ENCODE measurements at regions not wholly inside any gene's neighbourhood (a gene's known extent, or its start where the extent isn't known, plus 50 kb on each side); places are given as distances from the start of the nearest gene placed in this dataset.

DNA sequence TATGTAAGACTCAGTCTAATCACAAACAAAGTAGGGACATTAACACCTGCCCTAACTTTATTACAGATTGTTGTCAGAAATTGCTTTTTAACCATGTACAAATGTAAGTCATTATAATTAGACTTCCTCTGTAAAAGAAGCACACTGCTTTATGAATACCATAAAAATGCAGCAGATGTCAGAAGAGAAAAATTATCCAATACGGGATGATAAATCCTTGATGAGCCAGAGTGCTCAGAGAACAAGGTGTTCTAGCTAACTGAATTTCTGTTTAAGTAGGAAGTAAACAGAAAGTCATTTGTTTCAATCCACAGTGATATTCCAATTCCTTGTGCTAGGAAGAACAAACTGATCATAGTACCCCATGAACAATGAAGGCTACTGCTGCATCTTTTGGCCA is 54.6 kb upstream of the BMPER start:
- DNase-seq (ENCODE audit: low read depth, low spot score) = no peak

DNA sequence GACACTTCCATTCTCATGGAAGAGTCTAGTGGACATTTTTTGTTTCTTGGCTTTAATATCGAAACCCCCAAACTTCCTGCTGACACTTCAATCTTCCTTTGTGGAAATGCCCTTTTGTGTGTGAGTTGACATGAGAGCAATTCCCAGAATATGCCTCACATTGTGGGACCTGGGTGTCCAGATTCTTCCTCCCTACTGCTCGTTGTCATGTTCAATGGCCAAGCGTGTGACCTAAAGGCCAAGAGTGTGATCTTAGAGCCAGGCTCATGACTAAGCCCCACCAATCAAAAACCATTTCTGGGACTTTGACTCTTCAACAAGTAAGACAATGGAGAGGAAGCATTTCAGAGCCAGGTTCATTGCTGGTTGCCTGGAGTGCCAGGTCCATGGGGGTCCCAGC is 52.5 kb upstream of the BMPER start:
- no peak for DNase-seq (ENCODE audit: low read depth, low spot score)

DNA sequence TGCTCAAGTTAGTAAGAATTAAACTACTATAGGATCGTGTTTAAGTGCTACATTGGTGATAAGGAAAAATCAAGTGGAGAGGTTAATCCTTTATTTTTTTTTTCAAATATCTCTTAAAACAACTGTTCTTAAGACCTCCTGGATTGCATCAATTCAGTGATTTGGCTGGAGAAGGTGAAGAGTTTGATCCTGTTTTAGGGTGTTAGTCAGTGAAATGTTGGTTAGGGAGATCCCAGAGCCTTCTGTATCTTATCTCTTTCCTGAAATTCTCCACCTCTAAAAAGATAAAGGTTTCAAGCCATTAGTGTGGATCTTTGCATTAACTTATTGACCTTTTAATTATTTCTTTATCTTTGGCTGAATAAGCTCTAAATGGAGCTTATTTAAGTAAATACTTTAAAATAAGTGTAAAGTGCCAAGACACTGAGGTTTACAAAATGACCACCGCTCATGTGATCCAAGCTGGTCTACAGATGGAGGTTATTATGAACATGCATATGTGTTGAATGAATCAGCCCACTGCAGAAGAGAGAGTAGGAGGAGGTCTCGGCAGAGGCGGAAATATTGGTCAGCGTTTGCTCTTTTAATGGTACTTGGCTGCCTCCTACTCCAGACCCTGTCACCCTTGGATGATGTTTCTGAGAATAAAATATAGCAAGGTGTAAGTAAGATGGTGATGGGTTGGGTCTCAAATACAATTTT is 51.8 kb upstream of the BMPER start:
- DNase-seq (ENCODE audit: low read depth, low spot score) = no peak

DNA sequence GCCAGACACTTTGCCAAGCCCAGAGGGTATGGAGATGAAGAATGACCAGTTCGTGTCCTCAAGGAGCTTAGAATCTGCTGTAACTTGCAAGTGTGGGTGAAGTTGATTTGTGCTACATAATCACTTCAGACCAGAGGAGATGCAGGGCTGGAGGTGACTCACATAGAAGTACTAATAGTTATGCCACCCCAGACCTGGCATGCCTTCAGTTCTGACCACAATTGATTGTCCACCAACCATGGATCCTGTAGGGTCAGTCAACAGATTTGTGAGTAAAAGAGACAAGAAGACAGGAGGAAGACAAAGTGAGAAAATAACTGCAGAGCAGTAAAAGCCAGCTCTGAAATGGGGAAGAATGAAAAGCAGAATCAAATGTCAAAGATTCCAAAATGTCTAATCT is 51.2 kb upstream of the BMPER start:
- no peak for DNase-seq (ENCODE audit: low read depth, low spot score)

DNA sequence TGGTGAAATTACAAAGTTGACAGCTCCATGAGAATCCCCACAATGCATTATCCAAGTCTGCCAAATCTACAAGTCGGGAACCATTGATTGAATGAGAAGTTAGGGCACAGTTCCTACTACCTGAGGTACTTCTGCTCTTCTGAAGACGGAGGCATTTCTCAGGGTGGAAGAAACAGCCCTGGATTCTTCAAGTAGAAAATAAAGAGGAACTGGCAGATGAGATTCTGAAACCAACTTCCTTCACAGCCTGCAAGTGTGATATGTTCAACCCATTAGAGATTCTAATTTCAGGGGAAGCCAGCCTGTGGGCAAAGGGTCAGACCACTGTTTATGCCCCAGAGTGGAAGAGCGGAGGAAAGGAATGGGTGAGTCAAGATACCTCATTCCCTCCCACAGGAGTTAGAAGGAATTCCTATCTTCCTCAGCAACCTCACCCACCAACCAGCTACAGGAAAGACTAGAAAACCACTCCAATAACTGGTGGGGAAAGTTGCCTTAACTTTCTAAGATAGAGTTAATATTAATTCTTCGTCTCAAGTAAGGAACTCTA is 50.5 kb upstream of the BMPER start:
- DNase-seq (ENCODE audit: low read depth, low spot score) = no peak
